H9 (cell line): ENCODE measurements at regions not wholly inside any gene's neighbourhood (a gene's known extent, or its start where the extent isn't known, plus 50 kb on each side); places are given as distances from the start of the nearest gene placed in this dataset.

Experiments used
- DNase-seq: peaks from one replicate; pipeline ENCODE4 v3.0.0-alpha.2; 2017
- H2AFZ ChIP-seq: one replicate; pipeline ENCODE4 v1.6.1; 2013; ENCODE audit warnings: mild to moderate bottlenecking, low read length, control low read depth, moderate library complexity
- H2AK5ac ChIP-seq: 2 replicates; pipeline ENCODE4 v1.6.1; 2013; ENCODE audit warnings: low read length, control low read depth, mixed read lengths; ENCODE audit not compliant: insufficient read length
- H2BK120ac ChIP-seq: one replicate; pipeline ENCODE4 v1.6.1; 2013; ENCODE audit warnings: low read depth, mild to moderate bottlenecking, low read length, control low read depth, inconsistent platforms; ENCODE audit not compliant: poor library complexity, severe bottlenecking
- H2BK12ac ChIP-seq: 2 replicates; pipeline ENCODE4 v1.6.1; 2013; ENCODE audit warnings: low read length, control low read depth, mixed read lengths, low read depth; ENCODE audit not compliant: insufficient read length
- H2BK15ac ChIP-seq: 2 replicates; pipeline ENCODE4 v1.6.1; 2013; ENCODE audit warnings: low read depth, low read length, control low read depth
- H2BK20ac ChIP-seq: one replicate; pipeline ENCODE4 v1.6.1; 2013; ENCODE audit warnings: low read depth, mild to moderate bottlenecking, low read length, control low read depth, inconsistent platforms; ENCODE audit not compliant: poor library complexity, severe bottlenecking
- H2BK5ac ChIP-seq: 2 replicates; pipeline ENCODE4 v1.6.1; 2013; ENCODE audit warnings: low read length, control low read depth, mixed read lengths; ENCODE audit not compliant: insufficient read length
- H3K14ac ChIP-seq: 2 replicates; pipeline ENCODE4 v1.6.1; 2013; ENCODE audit warnings: low read length, control low read depth; ENCODE audit not compliant: insufficient read depth
- H3K18ac ChIP-seq: 2 replicates; pipeline ENCODE4 v1.6.1; 2013; ENCODE audit warnings: low read depth, mild to moderate bottlenecking, mixed read lengths, low read length, control low read depth; ENCODE audit not compliant: insufficient read length
- H3K23ac ChIP-seq: 2 replicates; pipeline ENCODE4 v1.6.1; 2013; ENCODE audit warnings: low read length, control low read depth, mixed read lengths, low read depth; ENCODE audit not compliant: insufficient read length
- H3K23me2 ChIP-seq: 2 replicates; pipeline ENCODE4 v1.6.1; 2013; ENCODE audit warnings: low read depth, mild to moderate bottlenecking, mixed read lengths, low read length, control low read depth; ENCODE audit not compliant: insufficient read length, poor library complexity, severe bottlenecking
- H3K27ac ChIP-seq: 2 replicates; pipeline ENCODE4 v1.5.1; 2013; ENCODE audit warnings: low read length, control low read depth, mixed read lengths, low read depth; ENCODE audit not compliant: insufficient read length
- H3K27me3 ChIP-seq: 2 replicates; pipeline ENCODE4 v1.6.1; 2013; ENCODE audit warnings: low read length, control low read depth, inconsistent platforms; ENCODE audit not compliant: insufficient read depth
- H3K4ac ChIP-seq: 2 replicates; pipeline ENCODE4 v1.6.1; 2013; ENCODE audit warnings: low read depth, mild to moderate bottlenecking, control low read depth, inconsistent platforms, low read length, moderate library complexity
- H3K4me1 ChIP-seq: 2 replicates; pipeline ENCODE4 v1.6.1; 2013; ENCODE audit warnings: low read length, control low read depth, inconsistent platforms; ENCODE audit not compliant: insufficient read depth
- H3K4me2 ChIP-seq: 2 replicates; pipeline ENCODE4 v1.6.1; 2013; ENCODE audit warnings: low read length, control low read depth, mixed read lengths; ENCODE audit not compliant: insufficient read length, insufficient read depth
- H3K56ac ChIP-seq: 2 replicates; pipeline ENCODE4 v1.6.1; 2013; ENCODE audit warnings: low read depth, mild to moderate bottlenecking, mixed read lengths, low read length, control low read depth; ENCODE audit not compliant: insufficient read length
- H3K79me1 ChIP-seq: 2 replicates; pipeline ENCODE4 v1.6.1; 2013; ENCODE audit warnings: low read depth, mild to moderate bottlenecking, moderate library complexity, low read length, control low read depth, inconsistent platforms; ENCODE audit not compliant: insufficient read depth, poor library complexity, severe bottlenecking
- H3K79me2 ChIP-seq: 2 replicates; pipeline ENCODE4 v1.6.1; 2013; ENCODE audit warnings: low read length, control low read depth, inconsistent platforms; ENCODE audit not compliant: insufficient read depth
- H3K9ac ChIP-seq: 2 replicates; pipeline ENCODE4 v1.6.1; 2013; ENCODE audit warnings: low read length, control low read depth, mixed read lengths; ENCODE audit not compliant: insufficient read length; ENCODE audit errors: extremely low read depth
- H3K9me3 ChIP-seq: one replicate; pipeline ENCODE4 v1.6.1; 2013; ENCODE audit warnings: low read depth, low read length, inconsistent platforms; ENCODE audit not compliant: control insufficient read depth
- H3T11ph ChIP-seq: one replicate; pipeline ENCODE4 v1.6.1; 2013; ENCODE audit warnings: mild to moderate bottlenecking, low read length, control low read depth, inconsistent platforms
- H4K20me1 ChIP-seq: one replicate; pipeline ENCODE4 v1.6.1; 2013; ENCODE audit not compliant: control insufficient read depth, insufficient read length, insufficient read depth
- H4K5ac ChIP-seq: 2 replicates; pipeline ENCODE4 v1.6.1; 2013; ENCODE audit warnings: low read depth, mild to moderate bottlenecking, mixed read lengths, low read length, control low read depth; ENCODE audit not compliant: insufficient read length
- H4K8ac ChIP-seq: replicated peaks from 2 replicates; pipeline ENCODE4 v1.6.1; 2013; ENCODE audit warnings: low read length, control low read depth, mixed read lengths, low read depth; ENCODE audit not compliant: insufficient read length
- H4K91ac ChIP-seq: 2 replicates; pipeline ENCODE4 v1.6.1; 2013; ENCODE audit warnings: low read depth, mild to moderate bottlenecking, moderate library complexity, mixed read lengths, low read length, control low read depth; ENCODE audit not compliant: insufficient read length
- H3K27ac Mint-ChIP-seq, 3 experiments: 2 replicates in 2 of 3; 3 replicates in 1 of 3; pipeline ENCODE4 v1.8.0; 2020 to 2021; ENCODE audit warnings: mixed read lengths in 3 of 3, mild to moderate bottlenecking in 1 of 3, moderate library complexity in 1 of 3
- H3K27me3 Mint-ChIP-seq: 2 replicates; pipeline ENCODE4 v1.8.0; 2021; ENCODE audit warnings: low read depth, mild to moderate bottlenecking, moderate library complexity, mixed read lengths
- H3K36me3 Mint-ChIP-seq, 3 experiments: 2 replicates in 2 of 3; 3 replicates in 1 of 3; pipeline ENCODE4 v1.8.0; 2020 to 2021; ENCODE audit warnings: low read depth in 3 of 3, mixed read lengths in 3 of 3; ENCODE audit not compliant: insufficient read depth in 1 of 3
- H3K4me1 Mint-ChIP-seq, 2 experiments: 2 replicates each; pipeline ENCODE4 v1.8.0; 2020; ENCODE audit warnings: mixed read lengths in 2 of 2
- H3K4me3 Mint-ChIP-seq, 2 experiments: 2 replicates in 1 of 2; 3 replicates in 1 of 2; pipeline ENCODE4 v1.8.0; 2020 to 2021; ENCODE audit warnings: mild to moderate bottlenecking in 2 of 2, mixed read lengths in 2 of 2, moderate library complexity in 1 of 2
- H3K9me3 Mint-ChIP-seq, 2 experiments: 2 replicates in 1 of 2; 3 replicates in 1 of 2; pipeline ENCODE4 v1.8.0; 2020; ENCODE audit warnings: mild to moderate bottlenecking in 2 of 2, mixed read lengths in 2 of 2, moderate library complexity in 1 of 2
- CTCF ChIP-seq: fragments of 200-600 bp; sonication (generic); conservative IDR thresholded peaks from 3 replicates; pipeline ENCODE4 v1.8.0; 2021; ENCODE audit warnings: antibody characterized with exemption, mild to moderate bottlenecking
- WGBS: extraction: QIAGEN DNeasy Blood & Tissue Kit; methylation state at CpG from one replicate; pipeline ENCODE4 v1.1.7; 2013; ENCODE audit warnings: missing lambda C conversion rate, low lambda C conversion rate, mixed read lengths; ENCODE audit not compliant: insufficient read length; ENCODE audit errors: extremely low coverage; 5-methylcytosine and 5-hydroxymethylcytosine counted together

- Histone ChIP-seq H3K18ac (no peak overlapping the region), H3K79me1 (no peaks in the 10 kb centered on the region), H3K9me3 (peaks cover 9% of the 10 kb centered on the region), H3K79me2 (no peaks in the 10 kb centered on the region), H3T11ph (no peak overlapping the region), H4K91ac (no peak overlapping the region), H3K4me1 (no peaks in the 10 kb centered on the region), H3K4me2 (no peak overlapping the region), H2BK120ac (no peak overlapping the region), H3K9ac (no peak overlapping the region), H3K23ac (no peak overlapping the region), H4K8ac (no peak overlapping the region), H3K14ac (no peak overlapping the region), H2BK15ac (no peak overlapping the region), H2BK12ac (no peak overlapping the region), H2BK20ac (no peak overlapping the region), H3K23me2 (no peaks in the 10 kb centered on the region), H2AK5ac (no peak overlapping the region), H3K27me3 (no peaks in the 10 kb centered on the region), H3K4ac (no peak overlapping the region), H4K20me1 (no peaks in the 10 kb centered on the region), H2BK5ac (no peak overlapping the region), H4K5ac (no peak overlapping the region), H2AFZ (no peak overlapping the region), H3K27ac (no peak overlapping the region), H3K56ac (no peak overlapping the region)
- H3K4me1 Mint-ChIP-seq: peaks cover 6 to 8% of the 10 kb centered on the region in 2 experiments
- no CpG with 5 or more reads among the region's 11 CpGs for WGBS
- peaks cover 20% of the 10 kb centered on the region in 2 experiments for H3K9me3 Mint-ChIP-seq
- TF ChIP-seq CTCF: no peak
- H3K36me3 Mint-ChIP-seq: peaks cover 9 to 22% (median 17%) of the 10 kb centered on the region in 3 experiments
- no peak for DNase-seq
- peak overlapping the region in 1 of 3 experiments; percentile 5; a peak in 1 of 7 replicates for H3K27ac Mint-ChIP-seq
- no peak overlapping the region for H3K4me3 Mint-ChIP-seq
- no peaks in the 10 kb centered on the region for H3K27me3 Mint-ChIP-seq
Observed at GRCh38 chr4:178165251-178165950, 723.2 kb upstream of the AGA start.
